GM23338 (cell line): ENCODE measurements at regions not wholly inside any gene's neighbourhood (a gene's known extent, or its start where the extent isn't known, plus 50 kb on each side); places are given as distances from the start of the nearest gene placed in this dataset.

Experiments used
- CREB1 ChIP-seq: fragments of 250-450 bp; sonication (Bioruptor Pico); IDR thresholded peaks from 2 replicates; pipeline ENCODE4 v1.5.0; 2020; ENCODE audit warnings: low read depth, mild to moderate bottlenecking, moderate library complexity
- CTCF ChIP-seq, 2 experiments: fragments of 200-600 bp in 1 of 2; sonication (generic) in 1 of 2; conservative IDR thresholded peaks; 2 replicates each; pipeline versions ENCODE4 v1.5.1 to v1.6.1; 2016 to 2017; ENCODE audit warnings: antibody characterized with exemption in 2 of 2, low read depth in 2 of 2, mild to moderate bottlenecking in 2 of 2, moderate library complexity in 1 of 2
- ETS1 ChIP-seq: IDR thresholded peaks from 2 replicates; pipeline ENCODE4 v1.6.1; 2016; ENCODE audit warnings: antibody characterized with exemption
- EZH2 ChIP-seq: fragments of 200-600 bp; sonication (generic); IDR thresholded peaks from one replicate; pipeline ENCODE4 v1.8.0; 2017; ENCODE audit warnings: antibody characterized with exemption, mild to moderate bottlenecking, low read depth; ENCODE audit not compliant: unreplicated experiment
- EZH2phosphoT487 ChIP-seq: fragments of 200-600 bp; sonication (generic); IDR thresholded peaks from one replicate; pipeline ENCODE4 v1.8.1; 2018; ENCODE audit warnings: antibody characterized with exemption; ENCODE audit not compliant: unreplicated experiment
- JUNB ChIP-seq: IDR thresholded peaks from one replicate; pipeline ENCODE4 v1.6.1; 2016; ENCODE audit warnings: antibody characterized with exemption; ENCODE audit not compliant: unreplicated experiment
- POLR2AphosphoS5 ChIP-seq: IDR thresholded peaks from 2 replicates; pipeline ENCODE4 v1.6.1; 2016; ENCODE audit warnings: antibody characterized with exemption, low read depth
- REST ChIP-seq: IDR thresholded peaks from one replicate; pipeline ENCODE4 v1.6.1; 2018; ENCODE audit warnings: antibody characterized with exemption; ENCODE audit not compliant: unreplicated experiment
- STAT1 ChIP-seq: IDR thresholded peaks from one replicate; pipeline ENCODE4 v1.6.1; 2016; ENCODE audit warnings: antibody characterized with exemption; ENCODE audit not compliant: unreplicated experiment
- ZNF114 ChIP-seq: fragments of 250-450 bp; sonication (Bioruptor Pico); IDR thresholded peaks from 2 replicates; pipeline ENCODE4 v1.5.0; 2020; ENCODE audit warnings: mild to moderate bottlenecking, moderate library complexity

- TF ChIP-seq CTCF (conservative IDR thresholded peaks at IDR 0.05; ENCODE audit: low read depth in 2 of 2) (no peak), EZH2phosphoT487 (no peak), POLR2AphosphoS5 (no peak), EZH2 (no peak), JUNB (no peak), CREB1 (CRISPR knock-in tag) (no peak), REST (no peak), ZNF114 (CRISPR knock-in tag) (no peak), ETS1 (no peak), STAT1 (no peak)
These were observed 278.4 kb downstream of the RPLP1 start for GRCh38 chr15:69731081-69731330.
